ENCODE measurements at regions not wholly inside any gene's neighbourhood (a gene's known extent, or its start where the extent isn't known, plus 50 kb on each side); places are given as distances from the start of the nearest gene placed in this dataset.

- TF ChIP-seq, protein P1, sequence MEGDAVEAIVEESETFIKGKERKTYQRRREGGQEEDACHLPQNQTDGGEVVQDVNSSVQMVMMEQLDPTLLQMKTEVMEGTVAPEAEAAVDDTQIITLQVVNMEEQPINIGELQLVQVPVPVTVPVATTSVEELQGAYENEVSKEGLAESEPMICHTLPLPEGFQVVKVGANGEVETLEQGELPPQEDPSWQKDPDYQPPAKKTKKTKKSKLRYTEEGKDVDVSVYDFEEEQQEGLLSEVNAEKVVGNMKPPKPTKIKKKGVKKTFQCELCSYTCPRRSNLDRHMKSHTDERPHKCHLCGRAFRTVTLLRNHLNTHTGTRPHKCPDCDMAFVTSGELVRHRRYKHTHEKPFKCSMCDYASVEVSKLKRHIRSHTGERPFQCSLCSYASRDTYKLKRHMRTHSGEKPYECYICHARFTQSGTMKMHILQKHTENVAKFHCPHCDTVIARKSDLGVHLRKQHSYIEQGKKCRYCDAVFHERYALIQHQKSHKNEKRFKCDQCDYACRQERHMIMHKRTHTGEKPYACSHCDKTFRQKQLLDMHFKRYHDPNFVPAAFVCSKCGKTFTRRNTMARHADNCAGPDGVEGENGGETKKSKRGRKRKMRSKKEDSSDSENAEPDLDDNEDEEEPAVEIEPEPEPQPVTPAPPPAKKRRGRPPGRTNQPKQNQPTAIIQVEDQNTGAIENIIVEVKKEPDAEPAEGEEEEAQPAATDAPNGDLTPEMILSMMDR (optimal IDR thresholded peaks at IDR 0.05 in 1 of 3, IDR thresholded peaks at IDR 0.05 in 1 of 3, conservative IDR thresholded peaks at IDR 0.05 in 1 of 3; ENCODE audit: extremely low read depth in 1 of 3, insufficient read depth in 2 of 3, low read length in 3 of 3): peak in 2 of 3 experiments; percentile 27 to 50
- no peak for TF ChIP-seq EZH2 (IDR thresholded peaks at IDR 0.05; ENCODE audit: low read length)
Measured at GRCh38 chr2:138922973-138923563, 142.9 kb upstream of the NXPH2 start.
